CD4-positive, alpha-beta T cell treated with Interferon alpha-2 for 1 hour (primary cell): ENCODE measurements at regions not wholly inside any gene's neighbourhood (a gene's known extent, or its start where the extent isn't known, plus 50 kb on each side); places are given as distances from the start of the nearest gene placed in this dataset.
"Not testable (repeated sequence)": the region's sequence is repeated elsewhere in the genome, so short reads cannot be mapped to it uniquely, and the experiment has no call there.

Source experiments
- DNase-seq, 2 donors: peaks; one replicate each; pipeline ENCODE4 v3.0.0-alpha.2; 2020 to 2022

DNA sequence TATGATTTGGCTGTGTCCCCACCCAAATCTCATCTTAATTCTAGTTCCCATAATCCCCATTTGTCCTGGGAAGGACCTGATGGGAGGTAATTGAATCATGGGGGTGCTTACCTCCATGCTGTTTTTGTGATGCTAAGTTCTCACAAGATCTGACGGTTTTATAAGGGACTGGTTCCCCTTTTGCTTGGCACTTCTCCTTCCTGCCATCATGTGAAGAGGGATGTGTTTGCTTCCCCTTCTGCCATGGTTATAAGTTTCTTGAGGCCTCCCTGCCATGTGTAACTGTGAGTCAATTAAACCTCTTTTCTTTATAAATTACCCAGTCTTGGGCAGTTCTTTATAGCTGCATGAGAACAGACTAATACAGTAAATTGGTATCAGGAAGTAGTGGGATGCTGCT lies 114.1 kb downstream of the ZNF648 start:
- no peak for DNase-seq

DNA sequence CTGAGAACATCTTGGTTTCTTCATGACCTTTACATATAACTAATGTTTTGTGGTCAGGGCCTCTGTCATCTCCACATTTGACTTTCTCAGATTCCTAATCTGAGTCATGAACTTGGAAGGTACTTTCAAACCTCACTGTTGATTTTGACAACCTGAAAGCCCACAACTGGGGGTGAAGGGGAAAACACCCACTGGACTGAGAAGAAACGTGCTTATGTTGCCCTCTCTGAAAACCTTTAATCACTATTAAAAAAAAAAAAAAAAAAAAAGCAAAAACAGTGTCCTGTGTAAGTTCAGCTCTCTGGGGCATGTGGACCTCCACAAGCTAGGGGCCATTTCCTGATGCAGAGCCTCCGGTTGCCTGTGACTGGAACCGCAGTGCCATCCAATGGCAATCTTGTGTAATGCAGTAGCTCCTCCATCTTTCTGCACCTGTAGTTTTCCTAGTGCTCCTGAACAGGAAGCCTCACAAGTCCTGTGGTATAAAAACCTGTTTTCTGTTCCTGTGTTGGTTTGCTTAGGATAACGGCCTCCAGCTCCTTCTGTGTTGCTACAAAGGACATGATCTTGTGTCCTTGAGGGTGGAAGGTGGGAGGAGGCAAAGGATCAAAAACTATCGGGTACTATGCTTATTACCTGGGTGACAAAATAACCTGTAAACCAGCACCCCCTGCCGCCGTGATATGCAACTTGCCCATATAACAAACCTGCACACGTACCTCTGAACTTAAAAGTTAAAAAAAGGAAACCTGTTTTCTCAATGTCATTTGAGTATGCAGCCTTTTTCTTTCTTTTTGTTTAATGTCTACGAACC lies 124.5 kb downstream of the ZNF648 start:
- peak in 1 of 2 donors; percentile 28 for DNase-seq

- no peak for DNase-seq
Measured at GRCh38 chr1:181936269-181936668, 125.2 kb downstream of the ZNF648 start.

DNA sequence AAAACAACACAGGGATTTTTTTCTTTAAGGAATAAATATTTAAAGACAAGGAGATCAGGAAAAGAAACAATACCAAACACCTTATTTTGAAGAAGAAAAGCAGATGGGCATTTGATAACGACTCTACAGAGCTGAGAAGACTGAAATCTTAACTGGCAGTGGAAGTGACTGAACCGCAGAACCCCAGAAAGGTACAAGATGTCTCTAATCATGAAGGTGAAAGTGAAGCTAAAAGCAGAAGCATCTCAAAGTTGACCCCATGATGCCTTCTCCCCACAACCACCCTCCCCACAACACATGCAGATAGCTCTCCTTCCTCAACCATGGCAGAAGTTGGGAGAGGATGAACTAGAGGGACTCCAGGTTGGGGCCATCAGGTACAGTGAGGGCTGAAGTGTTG lies 129.6 kb downstream of the ZNF648 start:
- no peak for DNase-seq

GRCh38 chr1:181930187-181930586 lies 131.3 kb downstream of the ZNF648 start:
- no peak for DNase-seq

GRCh38 chr1:181926697-181927096 lies 134.8 kb downstream of the ZNF648 start:
- DNase-seq, result no peak

DNA sequence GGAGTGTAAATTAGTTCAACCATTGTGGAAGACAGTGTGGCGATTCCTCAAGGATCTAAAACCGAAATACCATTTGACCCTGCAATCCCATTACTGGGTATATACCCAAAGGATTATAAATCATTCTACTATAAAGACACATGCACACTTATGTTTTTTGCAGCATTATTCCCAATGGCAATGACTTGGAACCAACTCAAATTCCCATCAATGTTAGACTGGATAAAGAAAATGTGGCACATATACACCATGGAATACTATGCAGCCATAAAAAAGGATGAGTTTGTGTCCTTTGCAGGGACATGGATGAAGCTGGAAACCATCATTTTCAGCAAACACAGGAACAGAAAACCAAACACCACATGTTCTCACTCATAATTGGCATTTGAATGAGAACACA lies 137.5 kb downstream of the ZNF648 start:
- not testable (repeated sequence) for DNase-seq

DNA sequence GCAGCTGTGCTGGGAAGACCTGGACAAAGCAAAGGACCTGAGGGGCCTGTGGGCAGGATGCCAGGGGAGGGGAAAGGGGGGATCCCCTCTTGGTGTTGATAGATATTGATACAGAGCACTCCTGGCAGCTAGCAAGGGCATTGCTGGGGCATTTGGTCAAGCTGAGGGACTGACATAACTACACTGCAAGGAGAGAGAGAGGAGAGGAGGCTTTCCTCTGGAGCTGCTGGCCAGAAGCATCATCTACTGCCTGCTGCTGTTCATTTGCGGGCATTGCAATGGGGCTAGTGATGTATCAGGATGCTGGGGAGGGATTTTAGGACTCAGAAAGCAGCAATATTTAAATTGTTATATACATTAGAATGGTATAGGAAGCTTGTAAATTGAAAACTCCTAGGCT lies 142.0 kb downstream of the ZNF648 start:
- DNase-seq, result no peak

DNA sequence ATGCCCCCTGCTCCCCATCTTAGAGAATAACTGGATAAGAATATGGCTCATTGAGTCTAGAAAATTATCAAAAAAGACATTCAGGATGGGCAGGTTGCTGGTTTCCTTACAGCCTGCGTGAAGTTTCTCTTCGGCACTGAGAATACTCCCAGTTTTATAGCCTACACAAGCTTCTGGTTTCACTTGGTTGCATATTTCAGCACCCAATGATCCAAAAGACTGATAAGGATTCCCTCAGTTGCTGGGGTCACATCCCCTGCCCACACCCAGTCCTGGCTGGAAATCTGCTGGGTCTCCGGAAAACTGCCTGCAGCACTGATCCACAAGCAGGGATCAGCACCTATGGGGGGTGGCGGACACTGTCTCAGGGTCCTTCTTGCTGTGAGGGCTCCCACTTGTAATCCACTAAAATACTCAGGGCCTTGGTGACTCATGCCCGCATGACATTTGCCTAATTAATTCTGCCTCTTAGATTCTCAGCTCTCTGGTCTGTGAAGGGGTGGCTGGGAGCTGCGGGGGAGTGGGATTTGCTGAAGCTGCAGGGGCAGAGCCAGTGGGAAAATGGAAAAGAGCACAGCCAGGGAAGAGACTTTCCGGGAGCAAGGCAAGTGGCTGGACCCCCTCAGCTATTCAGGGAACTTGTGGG lies 142.5 kb downstream of the ZNF648 start:
- no peak for DNase-seq

DNA sequence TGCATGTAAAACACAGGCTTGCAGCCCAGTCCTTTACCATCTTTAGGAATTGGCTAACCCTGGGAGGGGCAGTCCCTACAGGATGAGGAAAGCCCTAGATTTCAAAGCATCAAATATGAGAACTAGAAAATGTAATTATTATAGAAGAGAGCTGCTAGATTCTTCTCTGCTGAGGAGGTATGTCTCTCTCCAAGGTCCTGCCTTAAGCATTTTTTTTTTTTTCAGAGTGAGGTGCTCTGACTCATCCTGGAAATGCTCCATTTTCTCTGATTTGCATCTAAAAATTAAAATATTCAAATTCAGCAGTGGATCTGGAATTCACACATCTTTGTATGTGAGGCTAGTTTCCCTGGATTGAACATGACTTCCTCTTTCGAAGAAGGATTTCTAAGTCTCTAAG lies 149.8 kb downstream of the ZNF648 start:
- DNase-seq, result no peak

DNA sequence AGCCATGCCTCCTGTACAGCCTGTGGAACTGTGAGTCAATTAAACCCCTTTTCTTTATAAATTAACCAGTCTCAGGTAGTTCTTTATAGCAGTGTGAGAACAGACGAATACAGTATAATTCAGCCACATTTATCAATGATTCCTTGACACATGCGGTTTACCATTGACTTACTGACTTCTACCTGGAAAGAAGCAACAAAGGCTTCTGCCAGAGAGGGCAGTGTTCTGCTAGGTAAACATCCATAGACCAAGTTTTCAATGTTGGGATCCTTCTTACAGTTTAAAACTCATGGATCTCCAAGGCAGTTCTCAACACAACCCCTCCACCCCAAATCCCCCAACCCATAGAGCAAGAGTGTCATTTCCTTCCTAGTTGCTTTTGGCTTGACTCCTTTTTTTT lies 150.6 kb downstream of the ZNF648 start:
- no peak for DNase-seq

- DNase-seq, result no peak
Measured at GRCh38 chr1:181909010-181909409, 152.5 kb downstream of the ZNF648 start.

DNA sequence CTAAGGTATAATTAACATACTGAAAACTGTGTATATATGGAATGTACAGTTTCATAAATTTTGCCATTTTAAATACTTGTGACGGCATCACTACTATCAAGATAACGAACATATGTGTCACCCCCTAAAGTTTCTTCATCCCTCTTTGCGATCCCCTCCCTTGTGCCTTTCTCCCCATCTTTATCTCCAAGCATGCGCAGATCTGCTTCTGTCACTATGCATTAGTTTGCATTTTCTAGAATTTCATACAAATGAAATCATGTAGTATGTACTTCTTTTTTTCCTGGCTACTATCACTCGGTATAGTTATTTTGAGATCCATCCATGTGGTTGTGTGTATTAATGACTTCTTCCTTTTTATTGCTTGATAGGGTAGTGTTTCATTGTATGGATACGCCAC lies 154.9 kb downstream of the ZNF648 start:
- DNase-seq, result no peak

GRCh38 chr1:181905944-181906597 lies 155.4 kb downstream of the ZNF648 start:
- no peak for DNase-seq

GRCh38 chr1:181898773-181899172 lies 162.7 kb downstream of the ZNF648 start:
- DNase-seq, result no peak

DNA sequence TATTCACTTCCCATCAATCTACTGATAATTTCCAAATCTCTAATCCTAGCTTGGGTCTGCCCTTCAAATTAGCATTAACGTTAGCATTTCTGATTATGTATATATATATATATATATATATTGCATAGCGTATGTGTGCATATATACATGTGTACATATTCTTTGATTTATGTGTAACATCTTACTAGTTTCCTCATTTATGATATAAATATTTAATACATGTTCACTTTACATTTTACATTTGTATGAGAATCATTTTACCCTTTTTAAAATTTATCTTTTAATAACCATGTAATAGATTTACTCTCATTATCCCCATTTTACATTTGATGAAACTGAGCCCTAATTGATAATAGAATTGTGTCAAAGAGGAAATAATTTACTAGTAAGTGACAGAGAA lies 164.7 kb downstream of the ZNF648 start:
- no peak for DNase-seq

GRCh38 chr1:181894439-181894859 lies 167.1 kb downstream of the ZNF648 start:
- no peak for DNase-seq

- no peak for DNase-seq
Measured at GRCh38 chr1:181893937-181894336, 167.6 kb downstream of the ZNF648 start.

DNA sequence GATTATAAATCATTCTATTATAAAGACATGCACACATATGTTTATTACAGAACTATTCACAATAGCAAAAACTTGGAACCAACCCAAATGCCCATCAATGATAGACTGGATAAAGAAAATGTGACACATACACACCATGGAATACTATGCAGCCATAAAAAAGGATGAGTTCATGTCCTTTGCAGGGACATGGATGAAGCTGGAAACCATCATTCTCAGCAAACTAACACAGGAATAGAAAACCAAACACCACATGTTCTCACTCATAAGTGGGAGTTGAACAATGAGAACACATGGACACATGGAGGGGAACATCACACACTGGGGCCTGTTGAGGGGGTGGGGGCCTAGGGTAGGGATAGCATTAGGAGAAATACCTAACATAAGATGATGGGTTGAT lies 168.4 kb downstream of the ZNF648 start:
- DNase-seq, result not testable (repeated sequence)

- no peak for DNase-seq
Measured at GRCh38 chr1:181872562-181872961, 188.9 kb downstream of the ZNF648 start.

GRCh38 chr1:181863736-181864135 lies 197.8 kb downstream of the ZNF648 start:
- DNase-seq, result no peak

DNA sequence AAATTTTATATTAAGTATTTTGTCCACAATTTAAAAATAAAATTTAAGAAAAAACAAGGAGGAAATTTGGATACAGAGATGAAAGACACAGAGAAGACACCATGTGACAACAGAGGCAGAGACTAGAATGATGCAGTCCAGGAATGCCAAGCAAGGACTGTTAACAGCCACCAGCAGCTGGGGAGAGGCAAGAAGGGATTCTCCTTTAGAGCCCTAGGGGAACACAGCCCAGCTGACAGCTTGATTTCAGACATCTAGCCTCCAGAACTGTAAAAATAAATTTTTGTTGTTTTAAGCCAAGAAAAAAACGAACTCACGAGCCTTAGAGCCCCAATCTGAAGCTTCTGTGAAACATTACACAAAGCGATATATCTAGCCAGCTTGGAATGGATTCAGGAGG lies 198.5 kb downstream of the ZNF648 start:
- no peak for DNase-seq

DNA sequence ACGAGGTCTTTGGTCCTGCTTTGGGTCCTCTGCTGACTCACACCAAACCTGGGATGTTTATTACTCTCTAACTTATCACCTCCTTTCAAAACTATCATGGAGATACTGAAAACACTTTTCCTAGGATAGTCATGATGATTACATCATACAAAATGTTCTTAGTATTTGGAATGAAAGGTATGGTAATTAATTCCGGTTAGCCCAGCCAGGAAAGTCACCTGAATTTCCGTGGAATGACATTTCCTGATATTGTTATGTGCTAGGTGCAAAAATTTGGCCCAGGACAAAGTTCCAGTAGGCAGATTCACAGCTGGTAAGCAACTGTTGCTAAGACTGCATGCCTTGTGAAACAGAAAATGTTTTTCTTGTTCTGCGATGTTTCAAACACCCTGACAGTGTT lies 203.4 kb downstream of the ZNF648 start:
- DNase-seq, result no peak
